IMR-90 (cell line): ENCODE measurements at regions not wholly inside any gene's neighbourhood (a gene's known extent, or its start where the extent isn't known, plus 50 kb on each side); places are given as distances from the start of the nearest gene placed in this dataset.
A peak's percentile ranks its signal among the peaks of the same experiment; 100 is the strongest.

Source experiments
- ATAC-seq: fragments of 200-7000 bp; cut with Tn5 transposase; 2 replicates; pipeline ENCODE4 v1.9.1; 2020; ENCODE audit warnings: low read depth, mild to moderate bottlenecking, moderate library complexity
- BruUV-seq: library from RNA; stranded (reverse); fragments of 400-500 nt; replicated peaks from 2 replicates; lab custom pipeline; 2021; lab: Mats Ljungman, UMichigan
- CTCF ChIA-PET: fragments of 300-600 bp; formaldehyde crosslinking; extraction: SDS; loops from one replicate; lab custom pipeline; 2021; ENCODE audit warnings: antibody characterized with exemption; lab: Yijun Ruan, JAX
- POLR2A ChIA-PET: fragments of 300-600 bp; sonication (Branson Sonifier 250); formaldehyde crosslinking; loops from one replicate; lab custom pipeline; 2022; ENCODE audit warnings: antibody characterized with exemption; ENCODE audit not compliant: unreplicated experiment; lab: Charles Lee
- DNase-seq: peaks from one replicate; pipeline ENCODE4 v3.0.0; 2013
- H2AFZ ChIP-seq: replicated peaks from 2 replicates; pipeline ENCODE3; 2013; ENCODE audit warnings: low read length, mild to moderate bottlenecking; ENCODE audit not compliant: poor library complexity
- H2AK5ac ChIP-seq: 2 replicates; pipeline ENCODE4 v1.6.1; 2013; ENCODE audit warnings: low read depth, low read length, inconsistent platforms
- H2AK9ac ChIP-seq: replicated peaks from 2 replicates; pipeline ENCODE3; 2013; ENCODE audit warnings: mild to moderate bottlenecking, low read depth, low read length, moderate library complexity; ENCODE audit not compliant: poor library complexity
- H2BK120ac ChIP-seq: 2 replicates; pipeline ENCODE4 v1.6.1; 2013; ENCODE audit warnings: low read depth, low read length, inconsistent platforms
- H2BK15ac ChIP-seq: 3 replicates; pipeline ENCODE4 v1.6.1; 2013; ENCODE audit warnings: low read depth, low read length, inconsistent platforms
- H2BK20ac ChIP-seq: 2 replicates; pipeline ENCODE4 v1.6.1; 2013; ENCODE audit warnings: low read depth, mild to moderate bottlenecking, inconsistent platforms, low read length, moderate library complexity
- H2BK5ac ChIP-seq: 2 replicates; pipeline ENCODE4 v1.6.1; 2013; ENCODE audit warnings: mild to moderate bottlenecking, low read depth, low read length, inconsistent platforms; ENCODE audit not compliant: poor library complexity, severe bottlenecking
- H3K14ac ChIP-seq: replicated peaks from 2 replicates; pipeline ENCODE4 v1.6.1; 2013; ENCODE audit warnings: low read depth, low read length, inconsistent platforms
- H3K18ac ChIP-seq: 2 replicates; pipeline ENCODE4 v1.6.1; 2013; ENCODE audit warnings: low read depth, low read length, control low read depth
- H3K23ac ChIP-seq: 2 replicates; pipeline ENCODE4 v1.6.1; 2013; ENCODE audit warnings: low read depth, low read length, inconsistent platforms
- H3K27ac ChIP-seq: 2 replicates; pipeline ENCODE4 v1.5.1; 2013; ENCODE audit warnings: mild to moderate bottlenecking, control low read depth, low read length; ENCODE audit not compliant: insufficient read depth
- H3K27me3 ChIP-seq: 2 replicates; pipeline ENCODE4 v1.6.1; 2013; ENCODE audit warnings: low read length; ENCODE audit not compliant: control insufficient read depth, insufficient read depth
- H3K36me3 ChIP-seq: 2 replicates; pipeline ENCODE4 v1.6.1; 2013; ENCODE audit warnings: low read length, mixed read lengths; ENCODE audit not compliant: control insufficient read depth, insufficient read depth
- H3K4ac ChIP-seq: 2 replicates; pipeline ENCODE4 v1.6.1; 2013; ENCODE audit warnings: low read depth, low read length, inconsistent platforms
- H3K4me1 ChIP-seq: 2 replicates; pipeline ENCODE4 v1.6.1; 2013; ENCODE audit warnings: low read length, mixed read lengths; ENCODE audit not compliant: control insufficient read depth, insufficient read depth
- H3K4me2 ChIP-seq: 2 replicates; pipeline ENCODE4 v1.6.1; 2013; ENCODE audit warnings: low read depth, mild to moderate bottlenecking, control low read depth, low read length, moderate library complexity
- H3K4me3 ChIP-seq: 2 replicates; pipeline ENCODE4 v1.5.1; 2013; ENCODE audit warnings: low read depth, mild to moderate bottlenecking, control low read depth, low read length, moderate library complexity; ENCODE audit not compliant: insufficient read depth
- H3K56ac ChIP-seq: 2 replicates; pipeline ENCODE4 v1.6.1; 2013; ENCODE audit warnings: low read length, inconsistent platforms; ENCODE audit not compliant: insufficient read depth; ENCODE audit errors: extremely low read depth
- H3K79me1 ChIP-seq, 2 experiments: 2 replicates each; pipeline ENCODE4 v1.6.1; 2013; ENCODE audit warnings: low read length in 2 of 2, inconsistent platforms in 1 of 2, low read depth in 1 of 2
- H3K9ac ChIP-seq: 2 replicates; pipeline ENCODE4 v1.6.1; 2013; ENCODE audit warnings: low read depth, low read length, control low read depth
- H3K9me1 ChIP-seq: 2 replicates; pipeline ENCODE4 v1.6.1; 2013; ENCODE audit warnings: low read length, inconsistent platforms; ENCODE audit not compliant: insufficient read depth
- H3K9me3 ChIP-seq: 2 replicates; pipeline ENCODE4 v1.6.1; 2013; ENCODE audit warnings: low read length; ENCODE audit not compliant: control insufficient read depth, insufficient read depth
- H4K20me1 ChIP-seq: 2 replicates; pipeline ENCODE4 v1.6.1; 2013; ENCODE audit warnings: low read length, inconsistent platforms; ENCODE audit not compliant: insufficient read depth
- H4K5ac ChIP-seq: 2 replicates; pipeline ENCODE4 v1.6.1; 2013; ENCODE audit warnings: mild to moderate bottlenecking, low read depth, low read length, control low read depth
- H4K8ac ChIP-seq, 2 experiments: 2 replicates each; pipeline ENCODE4 v1.6.1; 2013; ENCODE audit warnings: low read depth in 2 of 2, low read length in 2 of 2, control low read depth in 1 of 2, inconsistent platforms in 1 of 2
- H4K91ac ChIP-seq: 2 replicates; pipeline ENCODE4 v1.6.1; 2013; ENCODE audit warnings: low read depth, low read length, inconsistent platforms; ENCODE audit not compliant: insufficient read depth
- ELK1 ChIP-seq: fragments of 150-350 bp; IDR thresholded peaks from 2 replicates; pipeline ENCODE4 v1.6.1; 2016; ENCODE audit warnings: low read depth, mild to moderate bottlenecking, low read length, moderate library complexity, borderline replicate concordance
- FOS ChIP-seq: fragments of 150-350 bp; IDR thresholded peaks from 2 replicates; pipeline ENCODE4 v1.6.1; 2016; ENCODE audit warnings: low read depth, low read length
- MAFK ChIP-seq: IDR thresholded peaks from 2 replicates; pipeline ENCODE4 v1.6.1; 2012; ENCODE audit warnings: low read depth, low read length, improper control_type of control experiment
- MAZ ChIP-seq: IDR thresholded peaks from 2 replicates; pipeline ENCODE4 v1.6.1; 2012; ENCODE audit warnings: low read depth, mild to moderate bottlenecking, low read length, improper control_type of control experiment, moderate library complexity, borderline replicate concordance
- MXI1 ChIP-seq: IDR thresholded peaks from 2 replicates; pipeline ENCODE4 v1.6.1; 2012; ENCODE audit warnings: low read depth, mild to moderate bottlenecking, low read length, moderate library complexity, borderline replicate concordance
- NFE2L2 ChIP-seq: fragments of 150-350 bp; IDR thresholded peaks from 2 replicates; pipeline ENCODE4 v1.6.1; 2016; ENCODE audit warnings: low read depth, mild to moderate bottlenecking, low read length
- RCOR1 ChIP-seq: IDR thresholded peaks from 2 replicates; pipeline ENCODE4 v1.6.1; 2012; ENCODE audit warnings: mild to moderate bottlenecking, low read length, improper control_type of control experiment; ENCODE audit not compliant: insufficient replicate concordance
- RFX5 ChIP-seq: IDR thresholded peaks from 2 replicates; pipeline ENCODE4 v1.8.0; 2012; ENCODE audit warnings: low read depth, mild to moderate bottlenecking, low read length, moderate library complexity
- USF2 ChIP-seq: fragments of 150-350 bp; IDR thresholded peaks from 2 replicates; pipeline ENCODE4 v1.6.1; 2017; ENCODE audit warnings: mild to moderate bottlenecking, antibody characterized with exemption, low read length, low read depth
- WGBS, 2 experiments: methylation state at CpG; one replicate each; pipeline versions ENCODE4 v1.1.5 to v1.1.7; 2013; ENCODE audit warnings: missing lambda C conversion rate in 2 of 2; ENCODE audit not compliant: insufficient read length in 1 of 2; ENCODE audit errors: extremely low coverage in 2 of 2; 5-methylcytosine and 5-hydroxymethylcytosine counted together
- dilution Hi-C: fragments of 300-500 bp; cut with HindIII; formaldehyde crosslinking; loops from one replicate; pipeline ENCODE4 v1.14.3; 2018; ENCODE audit warnings: low sequenced_read_pairs; ENCODE audit not compliant: unreplicated experiment
- in situ Hi-C: fragments of 300-500 bp; cut with MboI; formaldehyde crosslinking; loops from 3 replicates; pipeline ENCODE4 v1.14.3; 2019; ENCODE audit warnings: low sequenced_read_pairs, inconsistent platforms, mixed read lengths
- intact Hi-C: fragments of 100-400 bp; cut with micrococcal nuclease; formaldehyde crosslinking; loops from 2 replicates; pipeline ENCODE4 v1.10.0; 2022

- Histone ChIP-seq H2AFZ (peak overlapping the region; percentile 54), H2AK9ac (no peak overlapping the region), H2BK20ac (no peak overlapping the region), H3K4ac (no peak overlapping the region), H4K5ac (no peak overlapping the region), H3K4me2 (no peak overlapping the region), H3K23ac (no peak overlapping the region), H4K91ac (peak overlapping the region; percentile 23; the same call in 1 of the 2 replicates), H3K9me1 (no peaks in the 10 kb centered on the region; the same call in 1 of the 2 replicates), H3K9ac (no peak overlapping the region), H3K4me1 (peaks cover 2% of the 10 kb centered on the region; the same call in 1 of the 2 replicates), H3K14ac (peak overlapping the region; percentile 31; the same call in 1 of the 2 replicates), H3K56ac (no peak overlapping the region), H2BK5ac (no peak overlapping the region), H3K36me3 (no peaks in the 10 kb centered on the region), H4K8ac (no peak overlapping the region), H3K79me1 (no peaks in the 10 kb centered on the region), H2BK120ac (no peak overlapping the region), H3K9me3 (no peaks in the 10 kb centered on the region), H3K27me3 (no peaks in the 10 kb centered on the region), H4K20me1 (no peaks in the 10 kb centered on the region), H2AK5ac (no peak overlapping the region; the same call in 1 of the 2 replicates), H3K4me3 (no peak overlapping the region), H2BK15ac (no peak overlapping the region), H3K27ac (no peak overlapping the region), H3K18ac (no peak overlapping the region)
- TF ChIP-seq RFX5 (no peak), MXI1 (no peak), NFE2L2 (no peak), ELK1 (no peak), RCOR1 (no peak), FOS (no peak), MAFK (no peak), MAZ (no peak), USF2 (no peak)
- no peak for DNase-seq
- intact Hi-C loops = no loop called here
- ChIA-PET POLR2A (no interaction called here), CTCF (no interaction called here)
- 89% methylated on average over 7 of the region's 27 CpGs; no CpG with 5 or more reads in 1 of the 2 experiments for WGBS, 2 experiments
- dilution Hi-C loops = no loop called here
- ATAC-seq = no peak
- in situ Hi-C loops = loop anchor here (10.0 kb wide), 1 partner anchor 53 kb away; the partner anchor contains the start of gene ETS2
- BruUV-seq = no TSS peak
Observed at GRCh38 chr21:38751379-38752050, 54.2 kb upstream of the ETS2 start.
